HL-60 (cell line): ENCODE measurements at regions not wholly inside any gene's neighbourhood (a gene's known extent, or its start where the extent isn't known, plus 50 kb on each side); places are given as distances from the start of the nearest gene placed in this dataset.

ENCODE experiments used
- GABPA ChIP-seq: IDR thresholded peaks from 2 replicates; pipeline ENCODE4 v1.6.1; 2012; ENCODE audit warnings: low read depth
- POLR2AphosphoS5 ChIP-seq: IDR thresholded peaks from 2 replicates; pipeline ENCODE4 v1.6.1; 2012; ENCODE audit warnings: low read depth
- SPI1 ChIP-seq: IDR thresholded peaks from 2 replicates; pipeline ENCODE4 v1.6.1; 2012; ENCODE audit warnings: low read depth, mild to moderate bottlenecking, borderline replicate concordance
- TF ChIP-seq, protein P1 (sequence below): IDR thresholded peaks from one replicate; pipeline ENCODE4 v1.5.1; 2011; ENCODE audit warnings: low read length, control low read depth, inconsistent platforms; ENCODE audit not compliant: insufficient read depth
- TF ChIP-seq, protein P2 (sequence below): IDR thresholded peaks from 2 replicates; pipeline ENCODE4 v1.6.1; 2012; ENCODE audit warnings: low read depth; ENCODE audit not compliant: insufficient replicate concordance

DNA sequence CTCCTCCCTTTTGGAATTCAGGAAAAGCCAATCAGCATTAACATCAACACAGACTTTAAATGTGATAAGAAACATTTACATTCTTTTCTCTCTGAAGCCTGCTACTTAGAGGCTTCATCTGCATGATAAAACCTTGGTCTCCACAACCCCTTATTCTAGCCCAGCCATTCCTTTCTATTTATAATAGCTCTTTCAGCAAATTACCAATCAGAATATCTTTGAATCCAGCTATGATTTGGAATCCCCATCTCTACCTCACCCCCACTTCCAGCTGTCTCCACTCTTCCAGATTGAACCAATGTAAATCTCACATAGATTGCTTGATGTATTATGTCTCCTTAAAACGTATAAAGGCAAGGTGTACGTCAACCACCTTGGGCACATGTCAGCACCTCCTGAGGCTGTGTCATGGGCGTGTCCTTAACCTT is 139.7 kb downstream of the TUSC7 start:
- TF ChIP-seq, protein P1, sequence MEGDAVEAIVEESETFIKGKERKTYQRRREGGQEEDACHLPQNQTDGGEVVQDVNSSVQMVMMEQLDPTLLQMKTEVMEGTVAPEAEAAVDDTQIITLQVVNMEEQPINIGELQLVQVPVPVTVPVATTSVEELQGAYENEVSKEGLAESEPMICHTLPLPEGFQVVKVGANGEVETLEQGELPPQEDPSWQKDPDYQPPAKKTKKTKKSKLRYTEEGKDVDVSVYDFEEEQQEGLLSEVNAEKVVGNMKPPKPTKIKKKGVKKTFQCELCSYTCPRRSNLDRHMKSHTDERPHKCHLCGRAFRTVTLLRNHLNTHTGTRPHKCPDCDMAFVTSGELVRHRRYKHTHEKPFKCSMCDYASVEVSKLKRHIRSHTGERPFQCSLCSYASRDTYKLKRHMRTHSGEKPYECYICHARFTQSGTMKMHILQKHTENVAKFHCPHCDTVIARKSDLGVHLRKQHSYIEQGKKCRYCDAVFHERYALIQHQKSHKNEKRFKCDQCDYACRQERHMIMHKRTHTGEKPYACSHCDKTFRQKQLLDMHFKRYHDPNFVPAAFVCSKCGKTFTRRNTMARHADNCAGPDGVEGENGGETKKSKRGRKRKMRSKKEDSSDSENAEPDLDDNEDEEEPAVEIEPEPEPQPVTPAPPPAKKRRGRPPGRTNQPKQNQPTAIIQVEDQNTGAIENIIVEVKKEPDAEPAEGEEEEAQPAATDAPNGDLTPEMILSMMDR: no peak
- no peak for TF ChIP-seq POLR2AphosphoS5
- TF ChIP-seq, protein P2, sequence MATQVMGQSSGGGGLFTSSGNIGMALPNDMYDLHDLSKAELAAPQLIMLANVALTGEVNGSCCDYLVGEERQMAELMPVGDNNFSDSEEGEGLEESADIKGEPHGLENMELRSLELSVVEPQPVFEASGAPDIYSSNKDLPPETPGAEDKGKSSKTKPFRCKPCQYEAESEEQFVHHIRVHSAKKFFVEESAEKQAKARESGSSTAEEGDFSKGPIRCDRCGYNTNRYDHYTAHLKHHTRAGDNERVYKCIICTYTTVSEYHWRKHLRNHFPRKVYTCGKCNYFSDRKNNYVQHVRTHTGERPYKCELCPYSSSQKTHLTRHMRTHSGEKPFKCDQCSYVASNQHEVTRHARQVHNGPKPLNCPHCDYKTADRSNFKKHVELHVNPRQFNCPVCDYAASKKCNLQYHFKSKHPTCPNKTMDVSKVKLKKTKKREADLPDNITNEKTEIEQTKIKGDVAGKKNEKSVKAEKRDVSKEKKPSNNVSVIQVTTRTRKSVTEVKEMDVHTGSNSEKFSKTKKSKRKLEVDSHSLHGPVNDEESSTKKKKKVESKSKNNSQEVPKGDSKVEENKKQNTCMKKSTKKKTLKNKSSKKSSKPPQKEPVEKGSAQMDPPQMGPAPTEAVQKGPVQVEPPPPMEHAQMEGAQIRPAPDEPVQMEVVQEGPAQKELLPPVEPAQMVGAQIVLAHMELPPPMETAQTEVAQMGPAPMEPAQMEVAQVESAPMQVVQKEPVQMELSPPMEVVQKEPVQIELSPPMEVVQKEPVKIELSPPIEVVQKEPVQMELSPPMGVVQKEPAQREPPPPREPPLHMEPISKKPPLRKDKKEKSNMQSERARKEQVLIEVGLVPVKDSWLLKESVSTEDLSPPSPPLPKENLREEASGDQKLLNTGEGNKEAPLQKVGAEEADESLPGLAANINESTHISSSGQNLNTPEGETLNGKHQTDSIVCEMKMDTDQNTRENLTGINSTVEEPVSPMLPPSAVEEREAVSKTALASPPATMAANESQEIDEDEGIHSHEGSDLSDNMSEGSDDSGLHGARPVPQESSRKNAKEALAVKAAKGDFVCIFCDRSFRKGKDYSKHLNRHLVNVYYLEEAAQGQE: no peak
- TF ChIP-seq GABPA: no peak
- no peak for TF ChIP-seq SPI1
